ENCODE measurements at regions not wholly inside any gene's neighbourhood (a gene's known extent, or its start where the extent isn't known, plus 50 kb on each side); places are given as distances from the start of the nearest gene placed in this dataset.
"Not testable (repeated sequence)": the region's sequence is repeated elsewhere in the genome, so short reads cannot be mapped to it uniquely, and the experiment has no call there.

DNA sequence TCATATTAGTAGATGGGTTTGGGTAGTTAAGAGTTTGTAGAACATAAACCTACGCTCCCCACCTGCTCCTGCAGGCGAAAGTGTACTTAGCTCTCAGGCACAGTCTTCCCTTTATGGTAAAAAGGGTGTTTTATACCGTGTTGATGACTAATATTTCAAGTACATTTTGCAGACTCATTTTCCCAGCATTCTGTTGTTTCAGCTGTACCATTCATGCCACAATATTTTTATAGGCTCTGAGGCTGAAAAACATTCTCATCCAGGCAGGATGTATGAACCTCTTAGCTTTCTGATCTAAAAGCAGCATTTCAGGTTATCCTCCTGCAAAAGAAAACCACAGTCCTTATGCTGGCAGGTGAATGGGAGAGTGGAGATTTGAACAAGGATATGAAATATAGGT is 231.4 kb downstream of the NR2F1-AS1 start:
- H3K36me3 ChIP-seq (ENCODE audit: control insufficient read depth, insufficient read depth, low read length): no peaks in the 10 kb centered on the region
- TF ChIP-seq, protein P1, sequence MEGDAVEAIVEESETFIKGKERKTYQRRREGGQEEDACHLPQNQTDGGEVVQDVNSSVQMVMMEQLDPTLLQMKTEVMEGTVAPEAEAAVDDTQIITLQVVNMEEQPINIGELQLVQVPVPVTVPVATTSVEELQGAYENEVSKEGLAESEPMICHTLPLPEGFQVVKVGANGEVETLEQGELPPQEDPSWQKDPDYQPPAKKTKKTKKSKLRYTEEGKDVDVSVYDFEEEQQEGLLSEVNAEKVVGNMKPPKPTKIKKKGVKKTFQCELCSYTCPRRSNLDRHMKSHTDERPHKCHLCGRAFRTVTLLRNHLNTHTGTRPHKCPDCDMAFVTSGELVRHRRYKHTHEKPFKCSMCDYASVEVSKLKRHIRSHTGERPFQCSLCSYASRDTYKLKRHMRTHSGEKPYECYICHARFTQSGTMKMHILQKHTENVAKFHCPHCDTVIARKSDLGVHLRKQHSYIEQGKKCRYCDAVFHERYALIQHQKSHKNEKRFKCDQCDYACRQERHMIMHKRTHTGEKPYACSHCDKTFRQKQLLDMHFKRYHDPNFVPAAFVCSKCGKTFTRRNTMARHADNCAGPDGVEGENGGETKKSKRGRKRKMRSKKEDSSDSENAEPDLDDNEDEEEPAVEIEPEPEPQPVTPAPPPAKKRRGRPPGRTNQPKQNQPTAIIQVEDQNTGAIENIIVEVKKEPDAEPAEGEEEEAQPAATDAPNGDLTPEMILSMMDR (IDR thresholded peaks at IDR 0.05; ENCODE audit: insufficient read depth, low read depth, low read length): no peak
- H3K4me3 ChIP-seq (ENCODE audit: low read depth, low read length): no peak overlapping the region
- no peaks in the 10 kb centered on the region for H3K27me3 ChIP-seq (ENCODE audit: control insufficient read depth, insufficient read depth, low read length)
- CTCF ChIA-PET: interaction anchor here (0.8 kb wide), 1 partner anchor 185 kb away, joined by 3 read pairs; no protein-coding TSS in a partner anchor
- POLR2A ChIA-PET: interaction anchor here (0.6 kb wide), 1 partner anchor 10 kb away, joined by 3 read pairs; no protein-coding TSS in a partner anchor
- DNase-seq (ENCODE audit: low read depth): peak; percentile 44

DNA sequence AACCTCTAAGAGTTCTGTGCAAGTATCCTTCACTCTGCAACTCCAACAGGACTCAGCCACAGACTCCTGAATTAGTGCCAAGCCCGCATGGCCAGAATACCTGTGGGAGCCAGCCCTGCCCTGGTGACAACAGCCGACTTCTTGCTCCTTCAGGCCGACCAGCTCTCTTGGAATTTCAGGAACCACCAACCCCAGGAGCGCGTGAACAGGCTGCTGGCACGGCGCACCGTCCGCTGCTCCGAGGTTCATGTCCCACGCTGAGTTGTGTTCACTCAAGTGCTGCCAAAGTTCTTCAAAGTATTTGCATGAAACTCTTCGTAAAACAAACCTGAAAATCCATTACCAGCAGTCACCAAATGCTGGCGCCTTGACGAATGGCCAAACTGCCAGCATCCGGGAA is 232.8 kb downstream of the NR2F1-AS1 start:
- H3K27me3 ChIP-seq (ENCODE audit: control insufficient read depth, insufficient read depth, low read length): no peaks in the 10 kb centered on the region
- POLR2A ChIA-PET: no interaction called here
- no peaks in the 10 kb centered on the region for H3K36me3 ChIP-seq (ENCODE audit: control insufficient read depth, insufficient read depth, low read length)
- H3K4me3 ChIP-seq (ENCODE audit: low read depth, low read length): no peak overlapping the region
- DNase-seq (ENCODE audit: low read depth): no peak
- CTCF ChIA-PET: no interaction called here
- TF ChIP-seq, protein P1 (IDR thresholded peaks at IDR 0.05; ENCODE audit: insufficient read depth, low read depth, low read length): no peak

DNA sequence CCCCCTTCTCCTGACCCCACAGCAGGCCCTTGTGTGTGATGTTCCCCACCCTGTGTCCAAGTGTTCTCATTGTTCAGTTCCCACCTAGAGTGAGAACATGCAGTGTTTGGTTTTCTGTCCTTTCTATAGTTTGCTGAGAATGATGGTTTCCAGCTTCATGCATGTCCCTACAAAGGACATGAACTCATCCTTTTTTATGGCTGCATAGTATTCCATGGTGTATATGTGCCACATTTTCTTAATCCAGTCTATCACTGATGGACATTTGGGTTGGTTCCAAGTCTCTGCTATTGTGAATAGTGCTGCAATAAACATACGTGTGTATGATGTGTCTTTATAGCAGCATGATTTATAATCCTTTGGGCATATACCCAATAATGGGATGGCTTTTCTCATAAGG is 234.2 kb downstream of the NR2F1-AS1 start:
- H3K36me3 ChIP-seq (ENCODE audit: control insufficient read depth, insufficient read depth, low read length); H3K4me3 ChIP-seq (ENCODE audit: low read depth, low read length); CTCF ChIA-PET; H3K27me3 ChIP-seq (ENCODE audit: control insufficient read depth, insufficient read depth, low read length); DNase-seq (ENCODE audit: low read depth); POLR2A ChIA-PET: not testable (repeated sequence)

DNA sequence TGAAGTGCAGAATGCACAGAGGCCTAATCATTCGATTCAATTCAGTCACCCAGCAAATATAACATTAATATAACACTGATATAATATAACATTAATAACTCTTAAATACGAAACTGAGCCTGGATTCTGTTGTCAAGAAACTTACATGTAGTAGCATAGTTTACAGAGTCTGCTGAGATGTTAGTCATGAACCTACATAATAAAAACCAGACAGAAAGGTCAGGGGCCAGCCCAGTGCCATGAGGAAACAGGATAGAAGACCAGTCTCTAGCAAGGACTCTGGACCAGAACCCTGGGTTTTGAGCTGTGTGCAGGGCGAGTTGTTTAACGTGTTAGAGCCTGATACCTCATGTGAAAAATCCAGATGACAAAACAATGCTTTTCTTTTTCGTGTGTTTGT is 234.7 kb downstream of the NR2F1-AS1 start:
- no peak overlapping the region for H3K4me3 ChIP-seq (ENCODE audit: low read depth, low read length)
- no peaks in the 10 kb centered on the region for H3K27me3 ChIP-seq (ENCODE audit: control insufficient read depth, insufficient read depth, low read length)
- no peaks in the 10 kb centered on the region for H3K36me3 ChIP-seq (ENCODE audit: control insufficient read depth, insufficient read depth, low read length)
- ChIA-PET CTCF (no interaction called here), POLR2A (no interaction called here)
- no peak for DNase-seq (ENCODE audit: low read depth)
- TF ChIP-seq, protein P1 (IDR thresholded peaks at IDR 0.05; ENCODE audit: insufficient read depth, low read depth, low read length): no peak

DNA sequence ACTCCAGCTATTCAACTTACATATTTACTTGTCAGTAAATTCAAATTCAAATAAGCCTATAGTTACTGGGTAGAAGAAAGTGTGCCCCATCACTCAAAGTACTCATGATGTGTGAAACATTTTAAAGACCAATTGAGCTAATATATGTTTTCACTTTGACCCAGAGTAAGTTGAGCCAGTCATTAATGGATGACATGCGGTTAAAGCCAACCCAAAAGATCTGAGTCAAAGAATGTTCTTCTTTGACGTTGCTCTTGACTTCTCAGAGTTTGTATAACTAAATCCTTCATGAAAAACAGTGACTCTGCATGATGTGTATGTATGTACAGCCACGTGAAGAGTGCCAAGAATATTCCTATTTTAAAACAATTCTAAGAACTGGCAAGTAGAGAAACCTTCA is 237.4 kb downstream of the NR2F1-AS1 start:
- CTCF ChIA-PET: no interaction called here
- no peaks in the 10 kb centered on the region for H3K27me3 ChIP-seq (ENCODE audit: control insufficient read depth, insufficient read depth, low read length)
- POLR2A ChIA-PET: no interaction called here
- no peak overlapping the region for H3K4me3 ChIP-seq (ENCODE audit: low read depth, low read length)
- no peaks in the 10 kb centered on the region for H3K36me3 ChIP-seq (ENCODE audit: control insufficient read depth, insufficient read depth, low read length)
- DNase-seq (ENCODE audit: low read depth): no peak
- TF ChIP-seq, protein P1 (IDR thresholded peaks at IDR 0.05; ENCODE audit: insufficient read depth, low read depth, low read length): no peak

DNA sequence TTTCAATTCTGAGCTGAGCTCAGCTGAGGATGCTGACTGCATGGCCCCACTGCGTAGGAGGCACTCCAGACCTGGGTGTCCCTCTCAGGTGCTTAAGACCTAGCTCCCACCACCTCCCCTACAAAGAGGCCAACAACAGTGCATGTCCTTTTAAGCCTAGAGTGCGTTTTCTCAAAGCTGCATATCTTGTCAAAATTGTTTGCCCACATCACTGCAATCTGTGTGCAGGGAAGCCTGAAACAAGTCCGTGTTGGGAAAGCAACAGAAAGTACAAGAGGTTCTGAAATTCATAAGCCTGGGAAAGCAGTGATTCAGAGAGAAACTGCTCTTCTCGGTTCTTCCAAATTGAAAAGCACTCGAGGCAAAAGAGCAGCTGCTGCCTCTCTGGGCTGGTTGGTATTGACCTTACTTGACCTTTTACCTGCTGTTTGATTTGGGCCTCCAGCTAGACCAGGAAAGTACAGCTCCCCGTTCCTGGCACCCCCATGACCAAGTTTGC is 238.4 kb downstream of the NR2F1-AS1 start:
- TF ChIP-seq, protein P1 (IDR thresholded peaks at IDR 0.05; ENCODE audit: insufficient read depth, low read depth, low read length): no peak
- Histone ChIP-seq H3K36me3 (ENCODE audit: control insufficient read depth, insufficient read depth, low read length) (no peaks in the 10 kb centered on the region), H3K4me3 (ENCODE audit: low read depth, low read length) (no peak overlapping the region), H3K27me3 (ENCODE audit: control insufficient read depth, insufficient read depth, low read length) (no peaks in the 10 kb centered on the region)
- no peak for DNase-seq (ENCODE audit: low read depth)
- POLR2A ChIA-PET: interaction anchor here (0.6 kb wide), 1 partner anchor 106 kb away, joined by 6 read pairs; no protein-coding TSS in a partner anchor
- CTCF ChIA-PET: no interaction called here
